Stimulated activated CD4-positive, alpha-beta T cell treated with anti-CD3 and anti-CD28 coated beads, Interleukin-2, amount 100 ng/mL, for 48 hours (primary cell): ENCODE measurements at regions not wholly inside any gene's neighbourhood (a gene's known extent, or its start where the extent isn't known, plus 50 kb on each side); places are given as distances from the start of the nearest gene placed in this dataset.

Experiments used
- DNase-seq, 2 donors: peaks; one replicate each; pipeline ENCODE4 v3.0.0-alpha.2; 2020

- DNase-seq, result no peak
These were observed 53.8 kb upstream of the FBN2 start for GRCh38 chr5:128591598-128592455.

GRCh38 chr5:128596071-128596470, 58.0 kb upstream of the FBN2 start:
- no peak for DNase-seq

- DNase-seq, result no peak
These were observed 59.1 kb upstream of the FBN2 start for GRCh38 chr5:128597156-128597555.

GRCh38 chr5:128613128-128613527, 75.1 kb upstream of the FBN2 start:
- no peak for DNase-seq

GRCh38 chr5:128613766-128614165, 75.7 kb upstream of the FBN2 start:
- DNase-seq, result no peak

GRCh38 chr5:128615578-128615977, 77.5 kb upstream of the FBN2 start:
- DNase-seq, result no peak

GRCh38 chr5:128626536-128627090, 88.6 kb upstream of the FBN2 start:
- DNase-seq, result no peak

GRCh38 chr5:128627939-128628338, 89.9 kb upstream of the FBN2 start:
- no peak for DNase-seq

- DNase-seq, result no peak
These were observed 91.1 kb upstream of the FBN2 start for GRCh38 chr5:128629157-128629556.

- DNase-seq, result no peak
These were observed 92.1 kb upstream of the FBN2 start for GRCh38 chr5:128630121-128630520.

GRCh38 chr5:128631771-128632170, 93.7 kb upstream of the FBN2 start:
- DNase-seq, result no peak

GRCh38 chr5:128632264-128632663, 94.2 kb upstream of the FBN2 start:
- DNase-seq, result no peak

GRCh38 chr5:128633901-128634300, 95.9 kb upstream of the FBN2 start:
- DNase-seq, result no peak

- DNase-seq, result no peak
These were observed 97.3 kb upstream of the FBN2 start for GRCh38 chr5:128635379-128635778.

- no peak for DNase-seq
These were observed 98.3 kb upstream of the FBN2 start for GRCh38 chr5:128636361-128636760.

- DNase-seq, result no peak
These were observed 99.0 kb upstream of the FBN2 start for GRCh38 chr5:128637031-128637430.

- no peak for DNase-seq
These were observed 103.8 kb upstream of the FBN2 start for GRCh38 chr5:128641861-128642260.

- DNase-seq, result no peak
These were observed 106.8 kb upstream of the FBN2 start for GRCh38 chr5:128644863-128645262.

GRCh38 chr5:128645581-128645980, 107.5 kb upstream of the FBN2 start:
- no peak for DNase-seq

GRCh38 chr5:128646176-128646575, 108.1 kb upstream of the FBN2 start:
- no peak for DNase-seq

GRCh38 chr5:128649192-128649591, 111.1 kb upstream of the FBN2 start:
- DNase-seq, result no peak

- DNase-seq, result no peak
These were observed 125.0 kb upstream of the FBN2 start for GRCh38 chr5:128662997-128663396.

GRCh38 chr5:128665747-128666355, 127.8 kb upstream of the FBN2 start:
- DNase-seq, result no peak

GRCh38 chr5:128667152-128667551, 129.1 kb upstream of the FBN2 start:
- DNase-seq, result no peak
